H1 (cell line): ENCODE measurements at regions not wholly inside any gene's neighbourhood (a gene's known extent, or its start where the extent isn't known, plus 50 kb on each side); places are given as distances from the start of the nearest gene placed in this dataset.

Experiments used
- CTCF ChIA-PET: fragments of 300-600 bp; sonication (Branson Sonifier 250); formaldehyde crosslinking; loops from one replicate; lab custom pipeline; 2021; ENCODE audit not compliant: partially characterized antibody; lab: Charles Lee
- POLR2A ChIA-PET: fragments of 300-600 bp; sonication (Branson Sonifier 250); formaldehyde crosslinking; loops from one replicate; lab custom pipeline; 2021; ENCODE audit warnings: inconsistent platforms; ENCODE audit not compliant: partially characterized antibody; lab: Charles Lee
- DNase-seq, 2 experiments: peaks; one replicate each; pipeline versions ENCODE4 v3.0.0 to v3.0.0-alpha.2; 2010 to 2022; ENCODE audit warnings: low spot score in 2 of 2, low read depth in 1 of 2, mixed read lengths in 1 of 2
- FAIRE-seq: peaks from 2 replicates; lab custom pipeline; 2011; peaks lifted over from hg19 to GRCh38; lab: Jason Lieb, UNC
- H2AFZ ChIP-seq: 2 replicates; pipeline ENCODE4 v1.8.1; 2012; ENCODE audit warnings: low read length, inconsistent platforms
- H2AK5ac ChIP-seq: 2 replicates; pipeline ENCODE4 v1.6.1; 2013; ENCODE audit warnings: low read depth, low read length
- H2BK120ac ChIP-seq: replicated peaks from 2 replicates; pipeline ENCODE3; 2013; ENCODE audit warnings: low read depth, low read length, inconsistent platforms
- H2BK12ac ChIP-seq: 2 replicates; pipeline ENCODE4 v1.6.1; 2013; ENCODE audit warnings: low read depth, low read length
- H2BK15ac ChIP-seq: 2 replicates; pipeline ENCODE4 v1.6.1; 2013; ENCODE audit warnings: low read length
- H2BK20ac ChIP-seq: 2 replicates; pipeline ENCODE4 v1.6.1; 2013; ENCODE audit warnings: low read length
- H2BK5ac ChIP-seq: 2 replicates; pipeline ENCODE4 v1.6.1; 2013; ENCODE audit warnings: low read depth, low read length
- H3K14ac ChIP-seq: 2 replicates; pipeline ENCODE4 v1.6.1; 2013; ENCODE audit warnings: inconsistent platforms; ENCODE audit not compliant: insufficient read length
- H3K18ac ChIP-seq: 2 replicates; pipeline ENCODE4 v1.6.1; 2013; ENCODE audit warnings: low read length; ENCODE audit errors: extremely low read depth
- H3K23ac ChIP-seq: 2 replicates; pipeline ENCODE4 v1.6.1; 2013; ENCODE audit warnings: inconsistent platforms; ENCODE audit not compliant: insufficient read length
- H3K23me2 ChIP-seq: 2 replicates; pipeline ENCODE4 v1.6.1; 2013; ENCODE audit warnings: low read depth, low read length
- H3K27ac ChIP-seq: 2 replicates; pipeline ENCODE4 v1.6.1; 2011; ENCODE audit warnings: low read depth, low read length, inconsistent platforms
- H3K27me3 ChIP-seq, 4 experiments: replicated peaks in 1 of 4; 1 replicate in 1 of 4; 2 replicates in 3 of 4; pipeline versions ENCODE4 v1.6.1 to v1.8.1; 2011 to 2013; ENCODE audit warnings: low read length in 3 of 4, mild to moderate bottlenecking in 3 of 4, inconsistent platforms in 2 of 4, mixed read lengths in 2 of 4, moderate library complexity in 1 of 4; ENCODE audit not compliant: control insufficient read depth in 3 of 4, insufficient read depth in 3 of 4; ENCODE audit errors: extremely low read depth in 1 of 4
- H3K36me3 ChIP-seq, 4 experiments: 2 replicates each; pipeline versions ENCODE4 v1.6.1 to v1.8.1; 2011 to 2013; ENCODE audit warnings: mild to moderate bottlenecking in 4 of 4, low read length in 3 of 4, moderate library complexity in 2 of 4, control low read depth in 1 of 4, inconsistent platforms in 1 of 4; ENCODE audit not compliant: insufficient read depth in 4 of 4, control insufficient read depth in 2 of 4
- H3K4ac ChIP-seq: replicated peaks from 2 replicates; pipeline ENCODE3; 2013; ENCODE audit warnings: low read length, low read depth, mixed read lengths, inconsistent platforms; ENCODE audit not compliant: insufficient read length
- H3K4me1 ChIP-seq, 4 experiments: replicated peaks in 1 of 4; 1 replicate in 1 of 4; 2 replicates in 3 of 4; pipeline versions ENCODE4 v1.6.1 to v1.8.1; 2011 to 2013; ENCODE audit warnings: low read length in 3 of 4, inconsistent platforms in 2 of 4, mixed read lengths in 1 of 4; ENCODE audit not compliant: insufficient read depth in 4 of 4, control insufficient read depth in 3 of 4
- H3K4me2 ChIP-seq, 2 experiments: 2 replicates each; pipeline versions ENCODE4 v1.6.1 to v1.8.1; 2011 to 2013; ENCODE audit warnings: low read depth in 2 of 2, low read length in 2 of 2, control low read depth in 1 of 2, inconsistent platforms in 1 of 2, mild to moderate bottlenecking in 1 of 2; ENCODE audit not compliant: insufficient read depth in 1 of 2
- H3K4me3 ChIP-seq, 4 experiments: fragments of 200-600, 300-600 bp in 1 of 4; sonication (generic), shearing (Covaris generic), sonication (Bioruptor Twin) in 1 of 4; 2 replicates each; pipeline versions ENCODE4 v1.5.1 to v1.8.1; 2011 to 2016; ENCODE audit warnings: low read length in 4 of 4, low read depth in 3 of 4, control low read depth in 2 of 4, inconsistent platforms in 2 of 4, mild to moderate bottlenecking in 2 of 4, mixed read lengths in 1 of 4, moderate library complexity in 1 of 4; ENCODE audit not compliant: insufficient read depth in 2 of 4; ENCODE audit errors: extremely low read depth in 1 of 4
- H3K56ac ChIP-seq: replicated peaks from 2 replicates; pipeline ENCODE3; 2013; ENCODE audit warnings: low read depth, mild to moderate bottlenecking, mixed read lengths, low read length, inconsistent platforms; ENCODE audit not compliant: insufficient read length
- H3K79me1 ChIP-seq: 2 replicates; pipeline ENCODE4 v1.6.1; 2013; ENCODE audit warnings: low read depth, low read length, control low read depth
- H3K79me2 ChIP-seq, 2 experiments: 2 replicates each; pipeline versions ENCODE4 v1.6.1 to v1.8.1; 2012 to 2013; ENCODE audit warnings: low read length in 2 of 2, mild to moderate bottlenecking in 2 of 2, inconsistent platforms in 1 of 2; ENCODE audit not compliant: insufficient read depth in 2 of 2, control insufficient read depth in 1 of 2
- H3K9ac ChIP-seq, 4 experiments: replicated peaks in 1 of 4; 1 replicate in 1 of 4; 2 replicates in 3 of 4; pipeline versions ENCODE4 v1.6.1 to v1.8.1; 2011 to 2013; ENCODE audit warnings: low read depth in 3 of 4, low read length in 3 of 4, control low read depth in 2 of 4, mild to moderate bottlenecking in 2 of 4, moderate library complexity in 2 of 4, inconsistent platforms in 1 of 4; ENCODE audit errors: extremely low read depth in 1 of 4
- H3K9me3 ChIP-seq, 2 experiments: 2 replicates each; pipeline versions ENCODE4 v1.6.1 to v1.8.1; 2012 to 2013; ENCODE audit warnings: mild to moderate bottlenecking in 2 of 2, moderate library complexity in 2 of 2, control low read depth in 1 of 2, inconsistent platforms in 1 of 2, low read depth in 1 of 2, low read length in 1 of 2, mixed read lengths in 1 of 2; ENCODE audit not compliant: insufficient read depth in 2 of 2
- H4K20me1 ChIP-seq, 2 experiments: replicated peaks in 1 of 2; 2 replicates each; pipeline versions ENCODE3 to v1.8.1; 2011 to 2013; ENCODE audit warnings: inconsistent platforms in 2 of 2, low read length in 2 of 2, mild to moderate bottlenecking in 1 of 2; ENCODE audit not compliant: insufficient read depth in 2 of 2, control insufficient read depth in 1 of 2
- H4K5ac ChIP-seq: 2 replicates; pipeline ENCODE4 v1.6.1; 2013; ENCODE audit warnings: low read length, low read depth, mixed read lengths, inconsistent platforms; ENCODE audit not compliant: insufficient read length
- H4K8ac ChIP-seq: 2 replicates; pipeline ENCODE4 v1.8.0; 2013; ENCODE audit warnings: mild to moderate bottlenecking, moderate library complexity, low read length, inconsistent platforms; ENCODE audit not compliant: insufficient read depth; ENCODE audit errors: extremely low read depth
- H4K91ac ChIP-seq: replicated peaks from 2 replicates; pipeline ENCODE3; 2013; ENCODE audit warnings: low read length, mixed read lengths, inconsistent platforms; ENCODE audit not compliant: insufficient read length
- BCL11A ChIP-seq, 2 experiments: IDR thresholded peaks; one replicate each; pipeline ENCODE4 v1.6.1; 2011; ENCODE audit warnings: low read depth in 2 of 2, low read length in 2 of 2, mild to moderate bottlenecking in 2 of 2
- CBX5 ChIP-seq: fragments of 300-800, 300-1000 bp; sonication (generic); IDR thresholded peaks from 2 replicates; pipeline ENCODE4 v1.7.1; 2016; ENCODE audit warnings: antibody characterized with exemption, low read length, low read depth
- E2F6 ChIP-seq: IDR thresholded peaks from 2 replicates; pipeline ENCODE4 v1.6.1; 2012; ENCODE audit warnings: inconsistent platforms
- EGR1 ChIP-seq: IDR thresholded peaks from 2 replicates; pipeline ENCODE4 v1.6.1; 2011; ENCODE audit warnings: low read depth, low read length, borderline replicate concordance
- GABPA ChIP-seq: IDR thresholded peaks from 2 replicates; pipeline ENCODE4 v1.6.1; 2011; ENCODE audit warnings: mild to moderate bottlenecking, low read length, moderate library complexity, borderline replicate concordance; ENCODE audit not compliant: insufficient read depth
- HDAC6 ChIP-seq: IDR thresholded peaks from one replicate; pipeline ENCODE4 v1.7.1; 2012; ENCODE audit warnings: low read depth, mild to moderate bottlenecking, inconsistent platforms, low read length, moderate library complexity
- KDM1A ChIP-seq: fragments of 200-600, 300-600 bp; sonication (generic); IDR thresholded peaks from 2 replicates; pipeline ENCODE4 v1.7.1; 2016; ENCODE audit warnings: mild to moderate bottlenecking, low read length, borderline replicate concordance
- NRF1 ChIP-seq: IDR thresholded peaks from 2 replicates; pipeline ENCODE4 v1.6.1; 2011; ENCODE audit warnings: mild to moderate bottlenecking, low read depth, low read length, improper control_type of control experiment
- PHF8 ChIP-seq: fragments of 200-600 bp; sonication (generic); conservative IDR thresholded peaks from 2 replicates; pipeline ENCODE4 v1.7.1; 2012; ENCODE audit warnings: low read depth, mild to moderate bottlenecking, inconsistent platforms, low read length, moderate library complexity
- POLR2AphosphoS5 ChIP-seq: IDR thresholded peaks from 2 replicates; pipeline ENCODE4 v1.6.1; 2011; ENCODE audit warnings: low read depth, low read length
- POU5F1 ChIP-seq: IDR thresholded peaks from 2 replicates; pipeline ENCODE4 v1.6.1; 2011; ENCODE audit warnings: low read depth, mild to moderate bottlenecking, low read length, moderate library complexity
- ZNF274 ChIP-seq: IDR thresholded peaks from 2 replicates; pipeline ENCODE4 v1.7.0; 2012; ENCODE audit warnings: low read length, borderline replicate concordance; ENCODE audit errors: extremely low read depth
- WGBS, 2 experiments: shearing (Covaris generic) in 1 of 2; methylation state at CpG; one replicate each; pipeline versions ENCODE4 v1.1.6 to v1.1.7; 2013 to 2015; ENCODE audit warnings: low lambda C conversion rate in 2 of 2, mixed read lengths in 2 of 2, inconsistent platforms in 1 of 2, low coverage in 1 of 2, missing lambda C conversion rate in 1 of 2; ENCODE audit not compliant: insufficient replicate concordance in 2 of 2, insufficient coverage in 1 of 2, insufficient read length in 1 of 2; ENCODE audit errors: extremely low coverage in 1 of 2, missing lambda C conversion rate in 1 of 2; 5-methylcytosine and 5-hydroxymethylcytosine counted together
- TF ChIP-seq, protein P1 (sequence below): IDR thresholded peaks from 2 replicates; pipeline ENCODE4 v1.6.1; 2011; ENCODE audit warnings: low read depth, mild to moderate bottlenecking, low read length; ENCODE audit not compliant: insufficient read depth

GRCh38 chr4:134807231-134807745, 605.7 kb upstream of the PABPC4L start:
- Histone ChIP-seq H2BK120ac (no peak overlapping the region), H4K8ac (no peak overlapping the region), H3K79me2 (no peaks in the 10 kb centered on the region), H3K27me3 (no peaks in the 10 kb centered on the region), H4K20me1 (no peaks in the 10 kb centered on the region), H2BK12ac (no peak overlapping the region), H2AFZ (no peak overlapping the region; the same call in 1 of the 2 replicates), H3K18ac (no peak overlapping the region), H3K23ac (no peak overlapping the region), H3K56ac (no peak overlapping the region), H3K9ac (no peak overlapping the region), H3K4me1 (no peaks in the 10 kb centered on the region), H3K23me2 (no peaks in the 10 kb centered on the region), H3K14ac (no peak overlapping the region), H3K79me1 (no peaks in the 10 kb centered on the region), H3K4me3 (no peak overlapping the region), H3K4me2 (no peak overlapping the region), H2BK15ac (no peak overlapping the region), H3K4ac (no peak overlapping the region), H3K27ac (no peak overlapping the region), H2BK5ac (no peak overlapping the region), H3K36me3 (no peaks in the 10 kb centered on the region), H3K9me3 (no peaks in the 10 kb centered on the region), H2BK20ac (no peak overlapping the region), H2AK5ac (no peak overlapping the region), H4K91ac (no peak overlapping the region), H4K5ac (no peak overlapping the region)
- DNase-seq (no peak), FAIRE-seq (no peak)
- ChIA-PET POLR2A (no interaction called here), CTCF (no interaction called here)
- 93% methylated on average over 3 of the region's 3 CpGs; no CpG with 5 or more reads in 1 of the 2 experiments for WGBS, 2 experiments
- TF ChIP-seq GABPA (no peak), ZNF274 (no peak), EGR1 (no peak), PHF8 (no peak), CBX5 (no peak), KDM1A (no peak), NRF1 (no peak), POLR2AphosphoS5 (no peak), POU5F1 (no peak), BCL11A (IDR thresholded peaks at IDR 0.05; ENCODE audit: low read depth in 2 of 2, low read length in 2 of 2) (no peak), HDAC6 (no peak), E2F6 (no peak)
- TF ChIP-seq, protein P1, sequence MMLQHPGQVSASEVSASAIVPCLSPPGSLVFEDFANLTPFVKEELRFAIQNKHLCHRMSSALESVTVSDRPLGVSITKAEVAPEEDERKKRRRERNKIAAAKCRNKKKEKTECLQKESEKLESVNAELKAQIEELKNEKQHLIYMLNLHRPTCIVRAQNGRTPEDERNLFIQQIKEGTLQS = no peak
